Glomerular visceral epithelial cell (primary cell): ENCODE measurements at regions not wholly inside any gene's neighbourhood (a gene's known extent, or its start where the extent isn't known, plus 50 kb on each side); places are given as distances from the start of the nearest gene placed in this dataset.
"Not testable (repeated sequence)": the region's sequence is repeated elsewhere in the genome, so short reads cannot be mapped to it uniquely, and the experiment has no call there.

Experiments
- DNase-seq: peaks from one replicate; pipeline ENCODE4 v3.0.0-alpha.2; 2016; ENCODE audit errors: extremely low spot score

DNA sequence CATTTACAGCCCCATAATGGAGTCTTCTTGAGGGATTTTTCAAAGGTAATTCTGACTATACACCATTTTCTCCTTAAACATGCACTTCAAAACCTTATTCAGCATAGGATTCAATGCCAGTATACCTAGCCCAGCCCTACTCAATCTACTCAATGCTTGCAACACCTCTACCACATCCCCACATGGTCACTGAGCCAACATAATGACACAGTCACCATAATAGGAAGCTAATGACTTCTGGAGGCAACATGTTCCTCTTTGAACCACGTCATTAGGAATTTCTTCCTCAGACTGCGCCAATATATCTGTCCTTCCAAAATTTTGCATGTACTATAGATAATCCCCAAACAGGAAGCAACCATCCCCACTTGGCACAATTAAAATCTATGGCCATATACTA lies 153.9 kb upstream of the SETMAR start:
- DNase-seq: no peak

DNA sequence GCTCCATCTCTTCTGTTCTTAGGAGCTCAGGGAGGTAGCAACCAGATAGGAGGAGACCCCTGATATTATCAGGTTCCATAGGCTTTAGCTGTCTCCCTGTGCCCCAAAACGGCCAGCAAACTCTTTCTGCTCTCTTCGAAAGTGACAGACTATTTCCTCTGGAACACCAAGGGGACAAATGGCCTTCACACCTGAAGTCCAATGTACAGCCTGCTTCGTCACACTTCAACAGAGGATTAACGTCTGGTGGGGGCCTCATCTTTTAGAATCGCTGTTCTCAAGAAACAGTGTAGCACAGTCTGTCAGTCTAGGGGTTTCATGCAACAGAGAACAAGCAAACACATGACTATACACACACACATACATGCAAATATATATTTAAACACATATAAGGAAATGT lies 152.4 kb upstream of the SETMAR start:
- DNase-seq: no peak

DNA sequence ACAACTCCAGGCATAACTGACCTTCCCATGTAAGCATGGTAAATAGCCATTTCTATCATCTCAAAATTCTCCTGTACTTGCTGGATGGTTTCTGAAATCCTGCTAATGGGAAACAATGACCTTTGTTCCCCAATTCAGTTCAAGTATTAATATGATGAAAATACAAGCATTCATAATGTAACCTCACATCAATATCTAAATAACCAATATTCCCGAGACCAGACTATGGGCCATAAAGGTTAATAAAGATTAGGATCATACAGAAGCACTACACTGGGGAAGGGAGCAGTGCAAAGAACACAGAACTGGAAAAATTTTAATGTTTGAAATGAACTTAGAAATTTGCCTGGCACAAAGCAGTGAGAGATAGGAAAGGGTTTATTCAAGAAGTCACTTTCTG lies 151.3 kb upstream of the SETMAR start:
- no peak for DNase-seq

DNA sequence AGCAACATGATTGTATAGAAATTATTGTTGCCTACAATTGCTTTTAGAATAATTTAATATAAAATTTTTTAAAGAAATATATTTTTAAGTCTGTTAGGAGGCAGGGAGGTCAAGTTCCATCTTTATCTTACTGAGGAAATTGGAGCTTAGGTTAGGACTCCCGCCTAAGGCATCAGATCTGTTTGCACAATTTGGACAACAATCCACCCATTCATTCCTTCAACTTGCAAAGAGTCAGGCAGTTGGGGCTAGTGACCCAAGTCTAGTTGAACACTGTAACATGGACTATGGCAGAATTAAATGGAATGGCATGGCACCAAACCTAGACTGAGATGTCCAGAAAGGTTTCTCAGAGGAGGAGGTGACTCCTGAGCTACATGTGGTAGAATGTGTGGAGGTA lies 149.4 kb upstream of the SETMAR start:
- no peak for DNase-seq

DNA sequence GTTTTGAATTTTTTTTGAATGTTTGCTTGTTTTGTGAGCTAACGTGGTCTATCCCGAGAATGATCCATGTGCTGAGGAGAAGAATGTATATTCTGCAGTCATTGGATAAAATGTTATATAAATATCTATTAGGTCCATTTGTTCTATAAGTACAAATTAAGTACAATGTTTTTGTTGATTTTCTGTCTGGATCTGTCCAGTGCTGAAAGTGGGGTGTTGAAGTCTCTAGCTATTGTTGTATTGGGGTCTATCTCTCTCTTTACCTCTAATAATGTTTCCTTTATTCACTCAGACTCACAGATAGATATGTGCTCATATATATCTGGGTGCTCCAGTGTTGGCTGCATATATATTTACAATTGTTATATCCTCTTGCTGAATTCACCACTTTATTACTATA lies 144.8 kb upstream of the SETMAR start:
- DNase-seq: no peak

DNA sequence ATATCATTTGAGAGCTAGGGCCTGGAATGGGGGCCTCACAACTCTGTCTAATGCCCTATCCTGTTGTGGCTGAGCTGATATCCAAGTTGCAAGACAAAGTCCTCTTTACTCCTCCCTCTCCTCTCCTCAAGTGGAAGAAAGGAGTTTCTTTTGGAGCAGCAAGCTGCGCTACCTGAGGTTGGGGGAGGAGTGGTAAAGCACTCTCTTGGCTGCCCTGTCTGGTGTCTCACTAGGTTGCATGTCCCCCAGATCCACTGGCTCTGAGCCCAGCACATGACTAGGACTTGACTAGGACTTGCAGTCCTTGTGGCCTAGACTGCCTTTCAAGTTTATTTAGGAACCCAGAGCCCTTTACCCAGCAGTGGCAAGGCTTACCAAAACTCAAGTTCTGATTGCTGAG lies 141.1 kb upstream of the SETMAR start:
- no peak for DNase-seq

DNA sequence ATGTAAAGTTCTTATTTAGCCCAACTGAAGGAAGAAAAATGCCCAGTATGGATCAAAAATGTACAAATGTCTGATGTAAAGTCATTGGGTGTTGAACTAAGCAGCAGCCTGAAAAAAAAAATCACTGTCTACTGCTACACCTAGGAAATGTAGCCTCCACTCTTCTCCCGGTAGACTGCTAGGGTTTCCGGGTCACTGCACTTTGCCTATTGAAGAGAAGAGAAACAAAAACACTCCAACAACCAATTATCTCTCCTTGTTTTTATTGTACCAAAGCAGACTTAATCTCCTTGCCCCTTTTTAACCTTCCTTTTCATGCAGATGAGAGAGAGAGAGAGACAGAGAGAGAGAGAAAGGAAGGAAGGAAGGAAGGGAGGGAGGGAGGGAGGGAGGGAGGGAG lies 140.2 kb upstream of the SETMAR start:
- DNase-seq: no peak

DNA sequence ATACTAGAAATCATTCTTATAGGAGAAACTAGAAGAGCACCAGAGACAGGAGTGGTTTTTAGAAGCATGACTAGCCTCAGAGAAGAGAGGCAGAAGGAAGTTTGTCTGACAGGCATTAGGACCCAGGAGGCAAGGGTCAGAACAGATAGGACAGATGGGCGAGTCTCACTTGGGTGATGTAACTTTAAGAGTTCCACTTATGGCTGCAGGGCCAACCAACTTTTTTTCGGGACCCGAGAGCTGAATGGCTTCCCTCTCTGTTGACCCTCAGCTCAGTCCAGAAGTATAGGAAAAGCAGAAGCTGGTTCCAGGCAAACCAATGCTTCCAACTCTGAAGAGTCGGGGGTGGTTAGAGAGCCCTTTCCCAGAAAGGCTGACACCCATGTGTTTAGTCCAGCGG lies 136.6 kb upstream of the SETMAR start:
- no peak for DNase-seq

DNA sequence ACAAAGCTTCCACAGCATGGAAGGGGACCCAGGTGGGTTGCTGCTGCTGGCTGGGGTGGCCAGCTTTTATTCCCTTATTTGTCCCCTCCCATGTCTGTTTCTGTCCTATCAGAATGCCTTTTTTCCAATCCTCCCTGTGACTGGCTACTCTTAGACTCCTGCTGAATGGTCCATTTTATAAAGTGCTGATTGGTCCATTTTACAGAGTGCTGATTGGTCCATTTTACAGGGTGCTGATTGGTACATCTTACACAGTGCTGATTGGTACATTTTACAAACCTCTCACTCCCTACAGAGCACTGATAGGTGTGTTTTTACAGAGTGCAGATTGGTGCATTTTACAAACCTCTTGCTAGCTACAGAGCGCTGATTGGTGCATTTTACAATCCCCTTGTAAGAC lies 135.9 kb upstream of the SETMAR start:
- DNase-seq: not testable (repeated sequence)

DNA sequence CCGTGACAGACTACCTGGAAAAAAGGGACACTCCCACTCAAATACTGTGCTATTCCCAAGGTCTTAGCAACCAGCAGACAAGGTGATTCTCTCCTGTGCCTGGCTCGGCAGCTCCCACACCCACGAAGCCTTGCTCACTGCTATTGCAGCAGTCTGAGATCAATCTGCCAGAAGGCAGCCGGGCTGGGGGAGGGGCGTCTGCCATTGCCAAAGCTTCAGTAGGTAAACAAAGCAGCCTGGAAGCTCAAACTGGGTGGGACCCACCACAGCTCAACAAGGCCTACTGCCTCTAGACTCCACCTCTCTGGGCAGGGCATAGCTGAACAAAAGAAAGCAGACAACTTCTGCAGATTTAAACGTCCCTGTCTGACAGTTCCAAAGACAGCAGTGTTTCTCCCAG lies 128.4 kb upstream of the SETMAR start:
- DNase-seq: no peak

DNA sequence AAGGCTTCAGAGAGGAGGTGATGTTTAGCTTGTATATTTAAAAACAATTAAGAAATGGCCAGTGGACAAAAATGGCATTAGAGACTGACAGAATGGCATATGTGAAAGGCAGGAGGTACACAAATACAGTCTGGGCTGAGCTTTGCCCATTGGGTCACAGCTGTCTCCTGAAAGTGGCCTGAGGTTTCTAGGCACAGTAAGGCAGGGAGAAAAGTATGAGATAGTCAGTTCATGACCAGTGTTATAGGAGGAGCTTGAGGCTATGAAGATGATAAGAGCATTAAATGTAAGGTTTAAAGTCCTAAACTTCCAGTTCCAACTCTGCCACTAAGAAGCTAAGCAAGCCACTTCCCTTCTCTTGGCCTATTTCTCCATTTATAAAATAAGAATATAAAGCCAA lies 111.2 kb upstream of the SETMAR start:
- no peak for DNase-seq

DNA sequence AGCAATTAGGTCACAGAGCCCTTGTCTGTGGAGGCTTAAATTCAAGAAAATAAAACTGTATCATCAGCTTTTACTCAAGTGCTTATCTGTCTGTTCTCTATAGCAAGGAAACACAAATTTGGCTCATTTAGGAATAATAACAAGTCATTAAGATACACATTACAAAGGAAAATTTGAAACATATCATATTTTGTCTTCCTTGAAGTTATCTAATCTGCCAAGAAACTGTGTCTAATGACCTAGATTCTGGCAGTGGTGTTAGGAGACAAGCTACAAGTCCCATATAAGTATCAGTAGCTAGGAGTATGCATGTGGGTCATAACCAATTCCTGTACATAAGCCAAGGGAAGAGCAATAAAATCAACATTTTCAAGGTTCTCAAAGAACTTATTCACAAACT lies 108.2 kb upstream of the SETMAR start:
- no peak for DNase-seq

DNA sequence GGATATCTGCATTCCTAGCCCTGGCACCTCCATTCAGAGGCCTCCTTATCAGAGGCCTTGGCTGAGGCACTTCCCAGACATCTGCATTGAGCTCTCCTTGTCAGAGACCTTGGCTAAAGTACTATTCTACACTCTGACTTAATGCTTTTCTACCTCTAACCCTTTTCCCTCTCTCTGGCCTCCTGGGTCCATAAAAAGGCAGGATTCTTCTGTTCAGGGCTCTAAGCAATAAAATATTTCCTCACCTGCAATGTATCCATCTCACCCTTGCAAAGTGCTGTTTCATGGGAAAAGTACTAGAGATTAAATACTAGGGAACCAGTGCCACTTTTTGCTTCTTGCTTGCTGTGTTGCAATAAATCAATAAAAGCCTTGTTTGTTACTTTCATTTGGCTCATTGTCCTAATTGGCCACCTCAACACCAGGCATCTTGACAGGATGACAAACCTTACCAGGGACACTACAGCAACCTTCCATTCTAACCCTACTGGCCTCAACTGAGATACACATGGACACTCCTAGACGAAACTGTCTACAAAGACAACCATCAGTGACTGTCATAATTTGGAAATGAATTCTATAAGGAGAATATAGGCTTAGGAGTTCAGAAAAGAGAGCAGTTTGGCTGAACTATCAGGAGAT lies 106.5 kb upstream of the SETMAR start:
- DNase-seq: no peak

DNA sequence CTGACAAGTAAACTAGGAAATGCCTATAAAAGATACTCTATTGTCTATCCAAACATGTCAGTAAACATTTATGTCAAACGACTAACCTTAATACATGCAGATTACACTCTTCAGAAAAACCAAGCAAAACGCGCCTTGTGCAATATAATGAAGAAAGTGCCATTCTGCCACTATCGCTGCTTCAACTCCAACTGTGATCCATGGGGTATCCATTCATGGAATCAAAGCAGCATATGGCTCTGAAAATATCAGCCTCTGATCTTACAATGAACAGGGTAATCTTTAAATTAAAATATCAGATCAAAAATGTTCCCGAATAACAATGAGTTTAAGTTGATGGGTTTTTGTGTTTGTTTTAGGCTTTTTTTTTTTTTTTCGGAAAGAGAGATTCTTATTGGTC lies 105.5 kb upstream of the SETMAR start:
- no peak for DNase-seq

DNA sequence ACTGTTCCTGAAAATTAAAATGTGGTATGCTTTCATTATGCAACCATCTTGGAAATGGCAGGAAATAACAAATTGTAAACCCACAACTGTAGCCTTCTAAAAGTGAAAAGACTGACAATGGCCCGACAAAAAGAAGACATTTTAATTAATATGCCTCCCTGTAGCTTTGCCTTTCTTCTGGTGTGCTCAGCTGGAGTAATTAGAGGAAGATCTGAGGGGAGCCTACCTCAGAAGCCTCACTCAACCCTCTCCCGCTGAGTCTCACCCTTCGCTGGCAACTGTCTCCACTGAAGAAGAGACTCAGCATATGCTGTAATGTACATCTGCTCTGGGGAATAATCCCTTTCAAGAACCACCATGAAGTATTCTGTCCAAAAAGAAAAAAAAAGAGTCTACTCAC lies 104.7 kb upstream of the SETMAR start:
- no peak for DNase-seq

DNA sequence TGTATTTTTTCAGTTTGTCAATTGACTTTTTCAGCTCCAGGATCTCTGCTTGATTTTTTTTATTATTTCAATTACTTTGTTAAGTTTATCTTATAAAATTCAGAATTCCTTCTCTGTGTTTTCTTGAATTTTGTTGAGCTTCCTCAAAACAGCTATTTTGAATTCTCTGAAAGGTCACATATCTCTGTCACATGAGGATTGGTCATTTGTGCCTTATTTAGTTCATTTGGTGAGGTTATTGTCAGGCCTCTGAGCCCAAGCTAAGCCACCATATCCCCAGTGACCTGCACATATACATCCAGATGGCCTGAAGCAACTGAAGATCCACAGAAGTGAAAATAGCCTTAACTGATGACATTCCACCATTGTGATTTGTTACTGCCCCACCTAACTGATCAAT lies 98.4 kb upstream of the SETMAR start:
- DNase-seq: not testable (repeated sequence)

DNA sequence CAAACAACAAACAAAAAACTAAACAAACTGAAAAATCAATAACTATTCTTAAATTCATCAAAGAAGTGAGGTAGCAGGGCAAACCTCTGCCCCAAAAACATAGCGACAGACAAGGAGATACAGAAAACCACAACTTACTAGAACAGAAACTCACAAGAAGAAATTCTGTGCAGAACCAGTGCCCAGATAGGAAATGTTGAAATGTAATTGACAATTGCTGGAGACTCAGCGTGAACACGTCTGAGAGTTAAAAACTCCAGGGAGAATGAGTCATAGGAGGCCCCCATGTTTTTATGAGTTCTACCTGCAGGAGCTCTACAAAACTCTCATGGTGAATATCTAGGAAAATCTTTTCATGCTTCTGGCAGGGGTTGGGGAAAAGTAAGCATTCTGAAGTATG lies 95.5 kb upstream of the SETMAR start:
- DNase-seq: no peak

DNA sequence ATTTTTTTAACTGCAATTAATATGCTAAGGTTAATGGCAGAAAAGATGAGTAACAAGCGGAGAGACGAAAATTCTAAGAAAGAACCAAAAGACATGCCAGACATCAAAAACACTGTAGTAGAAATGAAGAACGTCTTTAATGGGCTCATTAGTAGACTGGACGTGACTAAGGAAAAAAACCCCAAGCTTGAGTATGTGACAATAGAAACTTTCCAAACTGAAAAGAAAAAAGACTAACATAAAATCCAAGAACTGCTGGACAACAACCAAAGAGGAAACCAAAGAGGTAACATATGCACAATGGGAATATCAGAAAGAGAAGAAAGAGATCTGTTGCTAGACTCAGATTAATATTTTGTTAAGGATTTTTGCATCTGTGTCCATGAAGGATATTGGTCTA lies 94.6 kb upstream of the SETMAR start:
- no peak for DNase-seq

DNA sequence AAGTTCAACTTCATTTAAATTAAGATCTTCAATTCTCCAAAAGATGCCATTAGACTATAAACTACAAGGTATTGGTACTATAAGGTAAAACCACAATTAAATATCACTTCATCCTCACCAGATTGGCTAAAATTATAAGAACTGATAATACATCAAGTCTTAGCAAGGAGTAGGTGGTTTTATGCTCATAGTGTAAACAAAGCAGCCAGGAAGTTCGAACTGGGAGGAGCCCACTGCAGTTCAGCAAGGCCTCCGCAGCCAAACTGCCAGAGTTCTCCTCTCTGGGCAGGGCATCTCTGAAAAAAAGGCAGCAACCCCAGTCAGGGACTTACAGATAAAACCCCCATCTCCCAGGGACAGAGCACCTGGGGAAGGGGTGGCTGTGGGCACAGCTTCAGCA lies 91.6 kb upstream of the SETMAR start:
- DNase-seq: no peak

DNA sequence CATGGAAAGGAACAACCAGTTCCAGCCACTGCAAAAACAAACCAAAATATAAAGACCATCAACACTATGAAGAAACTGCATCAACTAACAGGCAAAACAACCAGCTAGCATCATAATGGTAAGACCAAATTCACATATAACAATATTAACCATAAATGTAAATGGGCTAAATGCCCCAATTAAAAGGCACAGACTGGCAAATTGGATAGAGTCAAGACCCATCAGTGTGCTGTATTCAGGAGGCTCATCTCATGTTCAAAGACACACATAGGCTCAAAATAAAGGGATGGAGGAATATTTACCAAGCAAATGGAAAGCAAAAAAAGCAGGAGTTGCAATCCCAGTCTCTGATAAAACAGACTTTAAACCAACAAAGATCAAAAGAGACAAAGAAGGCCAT lies 89.7 kb upstream of the SETMAR start:
- DNase-seq: not testable (repeated sequence)

DNA sequence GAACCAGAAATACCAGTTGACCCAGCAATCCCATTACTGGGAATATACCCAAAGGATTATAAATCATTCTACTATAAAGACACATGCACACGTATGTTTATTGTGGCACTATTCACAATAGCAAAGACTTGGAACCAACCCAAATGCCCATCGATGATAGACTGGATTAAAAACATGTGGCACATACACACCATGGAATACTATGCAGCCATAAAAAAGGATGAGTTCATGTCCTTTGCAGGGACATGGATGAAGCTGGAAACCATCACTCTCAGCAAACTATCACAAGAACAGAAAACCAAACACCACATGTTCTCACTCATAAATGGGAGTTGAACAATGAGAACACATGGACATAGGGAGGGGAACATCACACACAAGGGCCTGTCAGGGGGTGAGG lies 86.2 kb upstream of the SETMAR start:
- DNase-seq: not testable (repeated sequence)

DNA sequence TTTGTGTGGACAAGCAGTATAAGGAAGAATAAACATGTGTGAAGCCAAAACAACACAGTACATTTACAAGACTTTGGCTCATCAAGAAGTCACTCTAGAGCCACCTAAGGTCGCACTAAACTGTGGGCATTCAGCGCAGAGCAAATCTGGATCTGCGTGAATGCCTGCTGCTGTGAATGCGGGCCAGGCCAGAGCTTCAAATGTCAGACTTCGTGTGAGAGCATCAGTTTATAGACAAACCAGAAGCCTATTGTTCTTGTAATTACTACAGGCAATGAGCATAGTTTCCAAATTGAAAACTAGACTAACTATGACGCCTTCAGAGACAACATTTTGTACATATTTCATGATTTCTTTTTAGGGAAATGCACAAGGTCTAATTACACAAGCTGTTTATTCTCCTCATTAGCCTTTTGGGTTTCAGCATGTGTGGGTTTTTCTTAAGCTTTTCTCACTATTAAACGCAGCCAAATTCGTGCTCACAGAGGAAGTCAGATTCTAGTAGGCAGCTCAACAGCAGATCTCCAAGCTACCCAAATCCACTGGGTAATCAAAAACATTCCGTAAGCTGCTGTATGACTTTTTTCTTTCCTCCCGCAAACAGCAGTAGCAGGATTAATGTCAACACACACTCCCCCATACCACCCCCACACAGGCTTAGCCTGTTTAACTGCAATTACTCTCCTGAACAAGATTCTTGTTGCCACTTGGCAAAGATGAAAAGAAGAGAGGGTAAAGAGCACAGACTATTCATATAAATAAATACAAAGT lies 84.5 kb upstream of the SETMAR start:
- DNase-seq: no peak

DNA sequence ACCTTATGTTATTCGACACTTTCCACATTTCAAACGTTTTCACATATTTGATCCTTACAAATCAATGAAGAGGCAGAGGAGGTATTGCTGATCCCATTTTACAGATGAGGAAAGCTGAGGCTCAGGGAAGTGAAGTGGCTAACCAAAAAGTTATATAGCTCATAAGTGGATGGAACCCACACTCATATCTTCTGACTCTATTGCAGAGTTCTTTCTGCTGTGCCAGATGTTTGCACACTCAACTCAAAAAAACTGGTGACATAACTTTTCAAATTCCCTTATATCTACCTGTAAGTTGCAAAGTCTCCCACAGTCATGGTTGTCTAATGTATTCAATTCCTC lies 84.0 kb upstream of the SETMAR start:
- no peak for DNase-seq

DNA sequence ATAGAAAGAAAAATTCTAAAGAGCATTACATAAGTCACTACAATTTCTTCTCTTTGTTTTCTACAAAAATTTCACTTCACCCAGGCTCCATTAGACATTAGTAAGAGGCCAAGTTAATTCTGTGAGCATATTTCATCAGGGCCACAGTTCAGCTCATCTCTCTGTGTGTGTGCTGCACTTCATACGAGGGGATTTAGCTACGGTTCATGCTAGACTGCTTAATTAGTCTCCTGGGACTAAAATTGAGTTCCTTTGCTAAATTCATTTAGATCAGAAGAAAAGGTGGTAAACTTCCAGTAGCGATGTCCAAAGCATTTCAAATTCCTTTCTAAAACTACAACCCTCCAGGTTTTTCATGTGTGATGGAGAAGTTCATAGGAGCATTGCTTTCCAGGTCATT lies 83.1 kb upstream of the SETMAR start:
- DNase-seq: no peak
